ENCODE measurements at regions not wholly inside any gene's neighbourhood (a gene's known extent, or its start where the extent isn't known, plus 50 kb on each side); places are given as distances from the start of the nearest gene placed in this dataset.

DNA sequence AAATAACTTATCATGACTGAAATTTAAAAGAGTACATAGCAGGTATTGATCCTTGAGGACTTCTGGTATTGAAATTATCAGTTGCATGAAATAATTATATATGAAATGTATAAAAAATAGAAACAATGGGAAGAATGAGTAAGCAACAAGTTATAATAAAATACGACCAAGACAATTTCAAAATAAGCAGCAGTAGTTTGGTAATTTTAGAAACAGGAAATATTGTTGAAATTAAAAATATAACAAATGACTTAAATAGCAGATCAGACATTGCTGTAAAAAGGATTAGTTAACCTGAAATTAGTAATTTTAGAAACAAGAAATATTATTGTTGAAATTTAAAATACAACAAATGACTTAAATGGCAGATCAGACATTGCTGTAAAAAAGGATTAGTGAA, 152.3 kb downstream of the BTC start:
- DNase-seq (ENCODE audit: low read depth in 2 of 2) = no peak

DNA sequence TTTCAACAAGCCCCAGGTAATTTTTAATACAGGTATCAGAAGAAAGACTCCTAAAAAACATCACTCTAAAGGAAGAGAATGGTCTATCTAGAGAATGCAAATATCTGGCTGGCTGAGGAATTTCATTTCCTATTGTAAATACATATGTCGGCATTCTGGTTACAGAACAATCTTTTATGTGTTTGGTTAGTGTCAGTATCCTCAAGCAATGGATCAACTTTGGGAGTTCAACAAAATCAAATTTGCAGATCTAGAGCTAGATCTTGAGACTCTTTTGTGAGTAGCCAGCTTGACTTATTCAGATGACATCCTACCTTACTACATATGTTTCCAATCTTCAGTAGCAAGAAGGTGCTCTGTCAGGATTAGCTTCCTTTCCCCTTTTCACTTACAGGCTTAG, 145.1 kb downstream of the BTC start:
- DNase-seq (ENCODE audit: low read depth in 2 of 2) = no peak

GRCh38 chr4:74651198-74651597, 143.1 kb downstream of the BTC start:
- DNase-seq (ENCODE audit: low read depth in 2 of 2) = no peak

- no peak for DNase-seq (ENCODE audit: low read depth in 2 of 2)
Observed at GRCh38 chr4:74653331-74654229, 140.7 kb downstream of the BTC start.

DNA sequence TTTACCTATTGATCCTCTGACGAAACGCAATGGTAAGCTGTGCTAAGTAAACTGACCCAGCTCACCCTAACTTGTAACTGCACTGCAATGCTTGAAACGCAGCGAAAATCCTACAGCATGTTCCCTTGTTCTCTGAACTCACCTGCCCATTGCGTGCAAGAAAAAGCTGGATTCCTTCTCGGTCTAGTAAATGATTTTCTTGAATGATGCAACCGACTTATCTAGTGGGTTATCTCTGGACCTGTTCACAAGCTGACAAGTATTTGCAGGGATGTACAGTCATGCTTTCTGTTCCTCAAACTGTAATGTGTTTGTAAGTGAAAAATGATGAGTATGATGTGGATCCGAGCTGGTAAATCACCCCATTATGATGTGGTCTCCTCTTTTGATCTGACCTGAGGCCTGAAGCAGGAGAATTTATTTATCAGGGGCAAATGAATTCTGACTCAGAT, 140.1 kb downstream of the BTC start:
- no peak for DNase-seq (ENCODE audit: low read depth in 2 of 2)

DNA sequence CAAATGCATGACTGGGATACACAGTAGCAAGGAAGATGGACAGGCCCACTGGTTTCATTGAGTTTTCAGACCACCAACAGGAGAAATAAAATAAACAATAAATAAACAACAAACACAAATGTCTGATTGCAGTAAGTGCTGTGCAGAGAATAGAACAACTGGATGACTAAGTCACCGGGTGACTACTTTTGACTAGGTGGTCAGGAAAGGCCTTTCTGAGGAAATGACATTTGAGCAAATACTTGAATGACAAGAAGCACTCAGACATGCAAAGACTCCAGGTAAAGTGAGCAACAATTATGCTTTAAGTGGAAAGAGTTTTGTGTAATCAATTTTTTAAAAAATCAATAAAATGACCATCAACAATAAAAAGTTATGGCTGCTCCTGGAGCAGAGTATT, 137.7 kb downstream of the BTC start:
- no peak for DNase-seq (ENCODE audit: low read depth in 2 of 2)

- DNase-seq (ENCODE audit: low read depth in 2 of 2) = no peak
Observed at GRCh38 chr4:74658116-74658515, 136.2 kb downstream of the BTC start.

DNA sequence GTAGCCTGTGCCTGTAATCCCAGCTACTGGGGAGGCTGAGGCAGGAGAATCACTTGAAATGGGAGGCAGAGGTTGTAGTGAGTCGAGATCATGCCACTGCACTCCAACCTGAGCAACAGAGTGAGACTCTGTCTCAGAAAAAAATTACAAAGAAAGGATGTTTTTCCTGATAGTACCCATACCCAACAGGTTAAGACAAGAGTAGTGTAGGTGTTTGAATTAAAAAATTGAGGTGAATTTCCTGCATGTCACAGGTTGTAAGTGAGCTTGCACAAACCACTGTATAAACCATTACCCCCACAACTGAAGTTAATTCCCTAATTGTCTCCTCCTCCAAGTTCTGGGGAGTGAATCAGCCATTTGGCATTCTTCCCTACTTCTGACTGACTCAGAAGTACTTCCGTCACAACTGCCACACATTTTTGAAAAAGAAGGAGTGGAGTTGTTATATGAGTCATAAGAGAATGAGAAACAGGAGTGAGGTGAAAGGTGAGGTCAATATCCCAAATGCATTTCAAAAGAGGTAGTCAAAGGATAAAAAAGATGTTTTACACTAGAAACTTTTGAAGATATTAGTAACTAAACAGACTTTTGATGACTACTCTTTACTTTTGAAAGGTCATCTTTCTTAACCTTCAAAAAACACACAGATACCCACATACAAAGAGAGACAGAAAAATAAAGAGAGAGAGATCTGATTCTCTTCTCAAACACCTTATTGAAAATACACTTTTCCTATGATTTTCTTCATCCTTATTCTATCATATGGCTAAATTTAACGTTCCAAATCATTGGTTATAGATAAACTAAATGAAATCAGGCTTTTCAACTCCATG, 134.5 kb downstream of the BTC start:
- no peak for DNase-seq (ENCODE audit: low read depth in 2 of 2)

DNA sequence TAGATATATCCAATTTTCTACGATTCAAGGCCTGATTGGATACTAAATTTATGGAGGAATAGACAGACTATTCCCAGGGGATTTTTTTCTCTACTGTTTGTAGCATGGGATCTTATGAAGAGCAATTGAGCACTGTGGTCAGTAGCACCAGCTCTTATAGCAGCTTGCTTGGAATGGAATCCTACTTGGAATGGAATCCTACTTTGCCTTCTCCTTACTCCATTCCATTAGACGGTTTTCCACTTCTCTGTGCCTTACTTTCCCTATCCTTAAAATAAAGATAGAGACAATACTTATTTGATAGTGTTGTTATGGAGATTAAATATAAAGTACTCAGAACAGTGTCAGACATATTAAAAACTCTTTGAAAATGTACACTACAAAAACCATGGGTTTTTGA, 133.5 kb downstream of the BTC start:
- no peak for DNase-seq (ENCODE audit: low read depth in 2 of 2)

DNA sequence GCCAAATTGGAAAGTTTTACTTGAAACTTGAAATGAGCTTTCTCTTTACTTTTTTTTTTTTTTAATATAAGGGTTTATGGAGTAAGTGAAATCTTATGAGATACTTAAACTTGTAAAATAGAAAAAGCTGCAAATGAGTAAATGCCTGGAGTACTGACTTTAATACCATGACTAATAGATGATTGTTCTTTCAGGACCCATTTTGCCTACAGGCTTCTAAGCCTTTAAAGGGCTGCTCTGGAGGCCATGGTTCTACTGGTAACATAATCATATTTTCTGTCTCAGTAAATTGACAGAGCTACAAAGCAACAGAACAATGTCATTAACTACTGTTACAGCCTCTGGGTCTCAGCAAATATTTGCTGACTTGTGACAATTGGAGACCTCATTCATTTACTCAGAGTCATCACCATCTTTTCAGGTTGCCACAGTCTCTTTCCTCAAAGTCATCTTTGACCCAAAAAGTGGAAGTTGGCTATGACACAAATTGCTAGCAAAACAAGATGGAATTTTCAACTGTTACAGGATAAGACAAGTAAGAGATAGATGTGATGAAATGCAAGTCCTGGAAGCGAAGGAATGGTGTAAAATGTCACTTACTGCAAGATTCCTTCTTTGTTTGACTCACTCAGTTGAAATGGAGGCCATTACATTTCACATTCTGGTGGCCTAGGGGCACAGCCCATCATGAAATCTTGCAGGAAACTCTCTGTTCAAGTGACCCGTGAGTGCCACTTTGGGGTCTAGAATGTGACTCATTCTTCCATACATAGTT, 132.7 kb downstream of the BTC start:
- DNase-seq (ENCODE audit: low read depth in 2 of 2) = no peak

DNA sequence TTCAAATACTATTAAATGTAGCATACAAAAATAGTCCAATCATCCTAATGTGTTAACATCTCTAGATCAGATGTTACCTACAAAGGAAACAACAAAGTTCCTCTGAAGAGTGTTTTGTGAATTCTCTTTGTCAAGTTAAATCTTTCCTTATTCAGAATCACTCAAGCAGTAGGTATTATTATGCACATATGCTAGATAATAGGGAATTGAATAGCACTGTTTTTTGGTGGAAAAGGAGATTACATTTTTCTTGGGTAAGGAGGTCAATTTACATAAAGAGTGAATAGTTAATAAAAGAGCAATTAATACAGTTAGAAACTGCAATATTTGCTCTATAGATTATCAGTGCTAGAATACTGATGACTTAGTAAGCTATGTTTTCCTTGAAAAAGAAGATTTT, 130.7 kb downstream of the BTC start:
- DNase-seq (ENCODE audit: low read depth in 2 of 2) = no peak

- DNase-seq (ENCODE audit: low read depth in 2 of 2) = no peak
Observed at GRCh38 chr4:74665346-74665745, 129.0 kb downstream of the BTC start.

DNA sequence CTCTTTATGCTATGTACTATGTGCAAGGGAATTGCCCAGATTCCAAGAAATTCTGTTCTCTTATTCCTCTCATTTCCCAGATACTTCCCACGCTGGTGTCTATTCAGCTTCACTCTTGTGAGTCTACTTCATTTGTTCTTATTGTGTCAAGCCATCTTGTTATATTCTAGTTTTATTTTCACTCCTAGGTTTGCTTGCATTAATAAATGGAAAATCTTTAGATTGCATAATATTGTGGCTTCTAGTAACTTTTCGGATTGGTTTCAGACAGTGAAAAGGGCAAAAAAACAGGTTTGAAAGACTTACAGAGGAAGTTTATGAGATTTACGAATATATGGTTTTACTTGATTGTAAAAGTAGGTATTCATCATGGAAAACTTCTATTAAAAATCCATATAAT, 128.4 kb downstream of the BTC start:
- no peak for DNase-seq (ENCODE audit: low read depth in 2 of 2)

DNA sequence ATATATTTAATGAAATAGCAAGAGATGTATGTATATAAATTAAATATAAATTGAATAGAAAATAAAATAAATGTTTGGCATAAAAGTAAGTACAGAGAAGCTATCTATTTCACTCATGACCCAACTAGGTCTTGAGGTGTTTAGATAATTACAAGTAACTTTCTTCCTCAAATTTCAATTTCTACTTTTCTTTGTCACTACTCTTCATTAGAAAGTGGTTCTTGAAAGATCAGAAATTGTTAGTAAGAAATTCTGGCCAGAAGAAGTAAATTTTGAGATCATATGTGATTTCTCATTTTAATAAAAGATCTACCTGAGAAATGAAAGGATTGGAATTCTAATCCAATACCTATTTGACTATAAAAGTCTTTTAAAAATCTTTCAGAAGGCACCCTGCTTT, 126.9 kb downstream of the BTC start:
- no peak for DNase-seq (ENCODE audit: low read depth in 2 of 2)

DNA sequence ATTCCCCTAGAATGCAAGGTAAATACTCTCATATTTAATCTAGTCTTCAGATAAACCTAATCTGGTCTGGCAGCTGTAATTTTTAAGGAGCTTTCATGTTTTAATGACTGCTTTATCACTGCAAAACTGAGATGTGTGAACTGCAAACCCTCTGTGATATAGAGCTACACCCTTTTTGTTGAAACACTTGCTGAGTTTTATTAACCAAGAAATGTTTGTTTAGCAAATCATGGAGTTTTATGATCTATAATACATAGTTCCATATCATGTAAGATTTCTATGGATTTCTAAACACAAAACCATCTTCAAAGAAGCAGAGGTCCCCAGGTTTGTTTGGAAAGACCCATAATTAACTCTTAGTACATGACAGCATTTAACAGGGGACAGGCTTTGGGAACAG, 126.4 kb downstream of the BTC start:
- DNase-seq (ENCODE audit: low read depth in 2 of 2) = no peak

DNA sequence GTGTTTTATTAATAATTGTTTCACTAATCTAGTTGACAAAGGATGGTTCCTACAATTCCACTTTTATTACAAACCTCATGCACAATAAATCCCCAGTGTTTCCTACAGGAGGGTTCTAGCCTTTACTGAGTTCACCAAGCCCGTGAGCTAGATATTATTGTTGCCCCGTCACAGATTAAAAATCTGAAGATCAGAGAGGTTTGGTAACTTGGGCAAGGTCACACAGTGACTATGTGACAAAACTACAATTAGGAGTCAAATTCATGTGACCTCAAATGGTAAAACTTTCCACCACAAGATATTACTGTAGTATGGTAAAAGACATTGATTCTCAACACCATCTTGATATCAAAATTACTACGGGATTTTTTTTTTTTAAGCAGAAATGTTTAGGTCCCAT, 124.6 kb downstream of the BTC start:
- no peak for DNase-seq (ENCODE audit: low read depth in 2 of 2)

DNA sequence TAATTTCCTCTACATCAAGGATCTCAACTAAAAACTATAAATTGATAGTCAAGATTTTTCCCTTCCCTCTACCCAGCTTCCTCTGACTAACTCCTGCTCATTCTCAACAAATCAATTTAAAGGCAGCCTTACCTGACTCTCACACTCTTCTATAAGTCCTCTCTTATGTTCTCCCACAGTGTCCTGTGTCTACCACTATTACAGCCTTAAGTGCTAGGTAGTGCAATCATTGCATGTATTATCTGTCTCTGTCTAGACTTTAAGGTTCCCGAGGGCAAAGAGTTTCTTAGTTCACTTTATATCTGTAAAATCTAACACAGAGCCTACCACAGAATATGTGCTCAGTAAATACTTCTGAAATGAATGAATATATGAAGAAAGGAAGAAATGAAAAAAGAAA, 123.7 kb downstream of the BTC start:
- DNase-seq (ENCODE audit: low read depth in 2 of 2) = no peak

DNA sequence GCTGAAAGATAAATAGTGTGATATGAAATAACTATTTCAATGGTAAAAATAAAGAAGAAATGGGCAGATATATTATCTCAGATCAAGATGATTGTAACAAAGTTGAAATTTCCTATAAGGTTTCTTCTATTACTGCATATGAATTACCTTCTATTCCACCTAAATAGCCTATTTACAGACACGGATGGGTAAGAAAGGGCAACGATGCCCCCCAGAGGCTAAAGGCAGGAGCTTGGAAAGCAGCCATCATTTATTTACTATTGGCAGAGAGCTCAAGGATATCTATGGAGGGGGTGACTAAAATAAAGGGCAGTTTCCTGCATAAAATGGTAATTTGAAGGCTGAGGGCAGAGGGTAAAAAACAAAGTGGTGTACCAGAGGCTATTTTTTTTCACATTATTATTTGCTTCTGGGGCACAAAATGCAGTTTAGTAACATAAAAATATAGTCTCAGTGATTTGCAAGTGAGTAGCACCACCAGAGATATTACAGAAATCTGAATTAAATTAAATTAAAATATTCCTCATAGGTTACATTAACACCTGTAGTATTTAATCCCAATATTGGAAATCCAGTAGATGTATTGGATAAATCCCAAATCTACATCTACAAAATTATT, 123.1 kb downstream of the BTC start:
- DNase-seq (ENCODE audit: low read depth in 2 of 2) = peak in 1 of 2 donors; percentile 6

DNA sequence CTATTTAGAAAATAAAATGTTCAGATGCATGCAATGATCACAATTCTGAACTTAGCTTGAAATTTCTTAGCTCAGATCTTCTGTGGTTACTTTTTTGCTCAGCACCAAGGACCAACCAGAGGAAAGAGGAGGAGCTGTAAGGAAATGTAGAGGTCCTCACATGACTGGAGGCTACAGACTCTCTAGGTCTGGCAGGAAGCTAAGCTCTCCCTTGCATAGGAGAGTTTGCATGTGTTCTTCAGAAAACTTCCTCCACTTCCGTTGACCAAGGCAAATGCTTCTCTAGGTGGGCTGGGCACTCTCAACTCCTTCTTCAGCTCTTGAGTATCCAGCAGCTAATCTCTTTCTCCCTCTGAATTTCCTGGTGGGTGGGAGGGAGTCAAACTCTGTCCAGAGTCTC, 119.6 kb downstream of the BTC start:
- no peak for DNase-seq (ENCODE audit: low read depth in 2 of 2)

DNA sequence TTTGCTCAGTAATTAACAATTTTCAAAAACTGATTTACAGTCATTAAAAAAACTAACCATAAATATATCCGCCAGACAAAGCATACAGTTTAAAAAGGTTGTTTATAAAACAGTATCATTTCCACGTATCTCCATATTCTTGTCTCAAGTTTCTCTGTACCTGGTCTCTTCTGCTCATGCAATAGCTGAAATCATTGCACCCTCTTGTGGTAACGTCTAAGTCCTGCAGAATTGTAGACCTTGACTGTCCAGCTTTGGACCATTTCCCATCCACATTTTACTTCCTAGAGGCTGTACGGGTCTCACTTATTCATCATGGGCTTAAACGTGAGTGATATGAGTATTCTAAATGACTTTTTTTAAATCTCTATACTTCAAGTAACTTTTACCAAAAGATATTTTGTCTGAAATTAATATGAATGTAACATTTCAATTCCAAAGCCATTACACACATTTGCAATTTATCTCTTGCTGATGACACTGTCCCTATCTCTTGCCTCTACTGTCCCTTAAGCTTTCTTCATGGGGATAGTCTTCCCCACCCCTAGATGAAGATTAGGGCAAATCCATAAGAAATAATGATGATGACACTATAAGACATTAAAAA, 118.5 kb downstream of the BTC start:
- DNase-seq (ENCODE audit: low read depth in 2 of 2) = no peak
